Natural killer cell (primary cell): ENCODE measurements at regions not wholly inside any gene's neighbourhood (a gene's known extent, or its start where the extent isn't known, plus 50 kb on each side); places are given as distances from the start of the nearest gene placed in this dataset.

ENCODE experiments used
- ATAC-seq, 3 donors: fragments of 150-1000 bp in 2 of 3; fragments of 200-7000 bp in 1 of 3; cut with Tn5 transposase; 1 replicate in 1 of 3; 2 replicates in 2 of 3; pipeline ENCODE4 v1.10.0; 2021; ENCODE audit warnings: mild to moderate bottlenecking in 2 of 3, moderate library complexity in 2 of 3
- DNase-seq, 2 donors: peaks; one replicate each; pipeline versions ENCODE4 v3.0.0 to v3.0.0-alpha.2; 2013 to 2021; ENCODE audit warnings: mixed read lengths in 1 of 2
- H3K27ac ChIP-seq: one replicate; pipeline ENCODE4 v1.5.1; 2013; ENCODE audit warnings: mild to moderate bottlenecking, low read length
- H3K27me3 ChIP-seq: one replicate; pipeline ENCODE4 v1.6.1; 2013; ENCODE audit warnings: low read length; ENCODE audit not compliant: control insufficient read depth, insufficient read depth
- H3K36me3 ChIP-seq: one replicate; pipeline ENCODE4 v1.6.1; 2013; ENCODE audit warnings: low read length; ENCODE audit not compliant: control insufficient read depth, insufficient read depth
- H3K4me1 ChIP-seq: one replicate; pipeline ENCODE4 v1.6.1; 2013; ENCODE audit warnings: low read length; ENCODE audit not compliant: control insufficient read depth, insufficient read depth
- H3K4me3 ChIP-seq: one replicate; pipeline ENCODE4 v1.5.1; 2013; ENCODE audit warnings: low read length
- H3K9me3 ChIP-seq: one replicate; pipeline ENCODE4 v1.6.1; 2013; ENCODE audit warnings: low read length; ENCODE audit not compliant: control insufficient read depth, insufficient read depth
- H3K27ac Mint-ChIP-seq, 2 donors: one replicate each; pipeline ENCODE4 v1.8.0; 2022; ENCODE audit warnings: mild to moderate bottlenecking in 2 of 2, mixed read lengths in 2 of 2, moderate library complexity in 1 of 2
- H3K27me3 Mint-ChIP-seq, 2 donors: one replicate each; pipeline ENCODE4 v1.8.0; 2022; ENCODE audit warnings: low read depth in 2 of 2, mixed read lengths in 2 of 2
- H3K36me3 Mint-ChIP-seq: one replicate; pipeline ENCODE4 v1.8.0; 2022; ENCODE audit warnings: mixed read lengths
- H3K4me1 Mint-ChIP-seq, 2 donors: one replicate each; pipeline ENCODE4 v1.8.0; 2022; ENCODE audit warnings: mixed read lengths in 2 of 2
- H3K4me3 Mint-ChIP-seq: one replicate; pipeline ENCODE4 v1.8.0; 2022; ENCODE audit warnings: mild to moderate bottlenecking, moderate library complexity, mixed read lengths
- H3K9me3 Mint-ChIP-seq, 2 donors: one replicate each; pipeline ENCODE4 v1.8.0; 2022; ENCODE audit warnings: mixed read lengths in 2 of 2
- WGBS: methylation state at CpG from one replicate; pipeline ENCODE4 v1.1.7; 2013; ENCODE audit warnings: missing lambda C conversion rate; ENCODE audit not compliant: insufficient coverage; 5-methylcytosine and 5-hydroxymethylcytosine counted together
- intact Hi-C: fragments of 100-400 bp; cut with micrococcal nuclease; formaldehyde crosslinking; loops from one replicate; pipeline ENCODE4 v1.14.2; 2022
- TF ChIP-seq, protein P1 (sequence below): fragments of 200-600 bp; IDR thresholded peaks from one replicate; pipeline ENCODE4 v1.8.0; 2022; ENCODE audit warnings: antibody characterized with exemption

DNA sequence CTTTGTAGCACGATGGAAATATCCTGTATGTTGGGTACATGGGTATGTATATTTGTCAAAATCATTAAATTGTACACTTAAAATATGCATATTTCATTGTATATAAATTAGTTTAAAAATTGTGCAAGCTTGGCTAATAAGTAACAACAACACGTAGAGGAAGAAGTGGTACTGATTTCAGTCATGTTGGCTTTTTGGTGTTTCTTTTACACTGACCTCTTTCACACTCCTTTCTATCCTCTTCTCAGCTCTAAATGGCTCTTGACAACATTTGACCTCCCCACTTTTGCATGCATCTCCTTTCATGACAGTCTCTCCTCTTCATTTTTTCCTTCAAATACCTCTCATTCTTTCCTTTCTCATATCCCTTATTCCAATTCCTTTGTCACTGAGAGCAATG is 801.4 kb upstream of the ZEB2 start:
- no peaks in the 10 kb centered on the region for H3K36me3 Mint-ChIP-seq
- intact Hi-C loops = no loop called here
- Histone ChIP-seq H3K4me3 (no peak overlapping the region), H3K27me3 (no peaks in the 10 kb centered on the region), H3K27ac (no peak overlapping the region), H3K9me3 (no peaks in the 10 kb centered on the region), H3K36me3 (no peaks in the 10 kb centered on the region), H3K4me1 (no peaks in the 10 kb centered on the region)
- H3K9me3 Mint-ChIP-seq = no peaks in the 10 kb centered on the region
- DNase-seq = no peak
- H3K27ac Mint-ChIP-seq = no peak overlapping the region
- peaks cover 14 to 19% of the 10 kb centered on the region in 2 donors for H3K4me1 Mint-ChIP-seq
- no peak for ATAC-seq
- TF ChIP-seq, protein P1, sequence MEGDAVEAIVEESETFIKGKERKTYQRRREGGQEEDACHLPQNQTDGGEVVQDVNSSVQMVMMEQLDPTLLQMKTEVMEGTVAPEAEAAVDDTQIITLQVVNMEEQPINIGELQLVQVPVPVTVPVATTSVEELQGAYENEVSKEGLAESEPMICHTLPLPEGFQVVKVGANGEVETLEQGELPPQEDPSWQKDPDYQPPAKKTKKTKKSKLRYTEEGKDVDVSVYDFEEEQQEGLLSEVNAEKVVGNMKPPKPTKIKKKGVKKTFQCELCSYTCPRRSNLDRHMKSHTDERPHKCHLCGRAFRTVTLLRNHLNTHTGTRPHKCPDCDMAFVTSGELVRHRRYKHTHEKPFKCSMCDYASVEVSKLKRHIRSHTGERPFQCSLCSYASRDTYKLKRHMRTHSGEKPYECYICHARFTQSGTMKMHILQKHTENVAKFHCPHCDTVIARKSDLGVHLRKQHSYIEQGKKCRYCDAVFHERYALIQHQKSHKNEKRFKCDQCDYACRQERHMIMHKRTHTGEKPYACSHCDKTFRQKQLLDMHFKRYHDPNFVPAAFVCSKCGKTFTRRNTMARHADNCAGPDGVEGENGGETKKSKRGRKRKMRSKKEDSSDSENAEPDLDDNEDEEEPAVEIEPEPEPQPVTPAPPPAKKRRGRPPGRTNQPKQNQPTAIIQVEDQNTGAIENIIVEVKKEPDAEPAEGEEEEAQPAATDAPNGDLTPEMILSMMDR = no peak
- no CpG with 5 or more reads among the region's 2 CpGs for WGBS
- H3K4me3 Mint-ChIP-seq = no peak overlapping the region
- peaks cover 12 to 18% of the 10 kb centered on the region in 2 donors for H3K27me3 Mint-ChIP-seq

DNA sequence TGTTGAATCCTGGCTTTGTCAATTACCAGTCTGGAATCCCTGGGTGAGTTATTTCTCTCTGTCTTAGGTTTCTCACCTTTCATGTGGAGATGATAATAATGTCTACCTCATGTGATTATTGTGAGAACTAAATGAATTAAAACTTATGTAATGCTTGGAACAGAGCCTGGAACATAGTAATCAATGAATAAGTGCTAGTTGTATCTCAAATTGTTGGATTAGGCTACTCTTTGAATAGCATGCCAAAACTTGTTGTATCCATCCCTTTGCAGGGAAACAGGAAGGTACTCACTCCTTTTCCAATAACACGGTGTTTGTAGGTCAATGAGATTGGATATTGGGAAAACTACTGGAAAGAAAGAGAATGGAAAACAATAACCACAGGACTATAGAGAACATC is 796.6 kb upstream of the ZEB2 start:
- H3K36me3 Mint-ChIP-seq = no peaks in the 10 kb centered on the region
- no peak overlapping the region for H3K27ac Mint-ChIP-seq
- Histone ChIP-seq H3K9me3 (peaks cover 3% of the 10 kb centered on the region), H3K4me1 (no peaks in the 10 kb centered on the region), H3K27ac (no peak overlapping the region), H3K27me3 (no peaks in the 10 kb centered on the region), H3K36me3 (no peaks in the 10 kb centered on the region), H3K4me3 (no peak overlapping the region)
- no peaks in the 10 kb centered on the region for H3K9me3 Mint-ChIP-seq
- ATAC-seq (no peak), DNase-seq (no peak)
- H3K4me3 Mint-ChIP-seq = no peak overlapping the region
- H3K27me3 Mint-ChIP-seq = no peaks in the 10 kb centered on the region
- intact Hi-C loops = no loop called here
- TF ChIP-seq, protein P1 = no peak
- H3K4me1 Mint-ChIP-seq = no peaks in the 10 kb centered on the region
- WGBS = no CpG with 5 or more reads among the region's 1 CpG

DNA sequence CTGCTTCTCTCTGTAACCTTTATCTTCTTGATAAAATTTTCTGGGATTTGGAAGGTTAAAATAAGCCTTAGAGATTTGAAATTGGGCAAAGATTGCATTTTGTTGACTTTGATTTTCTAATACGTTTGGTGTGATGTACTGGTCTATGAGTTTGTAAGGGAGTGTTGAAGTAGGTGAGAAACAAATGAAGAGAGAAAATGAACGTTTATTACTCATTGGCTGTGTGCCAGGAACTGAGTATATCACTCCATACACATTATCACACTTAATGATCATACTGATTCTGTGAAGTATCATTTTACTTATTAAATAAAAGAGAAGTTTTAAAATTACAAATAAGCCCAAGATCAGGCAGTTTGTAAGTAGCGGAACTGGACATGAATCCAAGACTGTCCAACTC is 795.1 kb upstream of the ZEB2 start:
- TF ChIP-seq, protein P1 = no peak
- ATAC-seq (no peak), DNase-seq (no peak)
- peaks cover 0 to 3% of the 10 kb centered on the region in 2 donors for H3K27me3 Mint-ChIP-seq
- H3K4me3 Mint-ChIP-seq = no peak overlapping the region
- no peaks in the 10 kb centered on the region for H3K9me3 Mint-ChIP-seq
- H3K4me3 ChIP-seq = no peak overlapping the region
- intact Hi-C loops = no loop called here
- no peaks in the 10 kb centered on the region for H3K27me3 ChIP-seq
- no peaks in the 10 kb centered on the region for H3K36me3 Mint-ChIP-seq
- 88% methylated on average over 2 of the region's 3 CpGs for WGBS
- no peak overlapping the region for H3K27ac Mint-ChIP-seq
- no peaks in the 10 kb centered on the region for H3K4me1 Mint-ChIP-seq
- H3K9me3 ChIP-seq = peaks cover 3% of the 10 kb centered on the region
- no peak overlapping the region for H3K27ac ChIP-seq
- H3K36me3 ChIP-seq = no peaks in the 10 kb centered on the region
- no peaks in the 10 kb centered on the region for H3K4me1 ChIP-seq

DNA sequence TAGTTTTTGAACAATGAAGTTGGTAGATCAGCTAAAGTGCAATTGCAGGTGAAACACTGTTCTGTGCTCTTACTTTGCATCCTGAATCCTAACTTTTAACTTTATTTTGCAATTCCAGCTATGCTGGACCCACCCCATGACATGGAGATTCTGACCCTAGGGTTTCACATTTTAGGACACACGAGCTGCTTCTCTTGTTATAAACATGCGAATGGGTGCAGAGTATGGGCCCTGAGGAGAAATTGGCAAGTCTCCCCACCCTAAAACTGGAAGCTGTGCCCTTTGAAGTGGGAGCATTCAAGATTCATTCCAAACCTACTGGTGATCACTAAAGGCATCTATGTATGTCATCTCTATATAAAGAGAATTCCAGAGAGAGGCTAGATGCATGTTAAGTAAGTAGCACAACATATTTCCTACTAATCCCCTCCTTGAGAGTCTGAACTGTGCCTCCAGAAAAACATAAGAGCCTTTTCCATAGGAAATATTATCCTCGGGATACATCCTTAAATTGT is 794.3 kb upstream of the ZEB2 start:
- no peak overlapping the region for H3K27ac Mint-ChIP-seq
- intact Hi-C loops = no loop called here
- no peaks in the 10 kb centered on the region for H3K27me3 ChIP-seq
- H3K4me1 Mint-ChIP-seq = no peaks in the 10 kb centered on the region
- H3K4me3 ChIP-seq = no peak overlapping the region
- peaks cover 3% of the 10 kb centered on the region for H3K9me3 ChIP-seq
- DNase-seq (no peak), ATAC-seq (no peak)
- TF ChIP-seq, protein P1 = no peak
- no peaks in the 10 kb centered on the region for H3K4me1 ChIP-seq
- no peak overlapping the region for H3K4me3 Mint-ChIP-seq
- no peaks in the 10 kb centered on the region for H3K36me3 ChIP-seq
- H3K9me3 Mint-ChIP-seq = peaks cover 0 to 2% of the 10 kb centered on the region in 2 donors
- H3K27me3 Mint-ChIP-seq = peaks cover 0 to 3% of the 10 kb centered on the region in 2 donors
- H3K36me3 Mint-ChIP-seq = no peaks in the 10 kb centered on the region
- WGBS = 92% methylated on average over 2 of the region's 3 CpGs
- no peak overlapping the region for H3K27ac ChIP-seq
